ENCODE measurements at regions not wholly inside any gene's neighbourhood (a gene's known extent, or its start where the extent isn't known, plus 50 kb on each side); places are given as distances from the start of the nearest gene placed in this dataset.

- in situ Hi-C loops (cut with HindIII; ENCODE audit: low sequenced_read_pairs) = no loop called here
Measured at GRCh38 chr11:127395034-127395433, 394.5 kb upstream of the KIRREL3 start.

DNA sequence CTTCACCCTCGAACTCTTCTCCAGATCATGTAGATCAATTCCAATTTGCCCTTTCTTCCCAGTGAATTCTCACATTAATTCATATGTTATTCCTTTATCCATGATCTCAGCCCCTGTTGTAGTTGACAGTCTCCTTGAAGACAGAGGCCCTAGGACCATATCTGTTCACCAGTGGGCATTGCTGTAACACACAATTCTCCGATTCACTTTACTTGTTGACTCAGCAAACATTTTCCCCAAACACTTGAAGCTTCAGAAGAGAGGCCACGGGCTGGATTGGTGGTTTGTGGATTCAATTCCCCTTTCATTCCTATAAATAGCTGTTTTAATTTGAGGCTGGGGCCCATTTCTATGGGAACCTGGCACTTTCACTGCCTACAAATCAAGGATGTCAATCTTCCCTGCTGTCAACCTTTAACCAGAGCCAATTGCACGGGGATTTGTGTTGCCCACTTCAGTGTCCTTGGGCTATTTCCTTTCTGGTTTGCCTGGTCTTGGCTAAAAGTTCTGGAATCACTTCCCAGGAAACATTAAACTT is 393.0 kb upstream of the KIRREL3 start:
- in situ Hi-C loops (cut with HindIII; ENCODE audit: low sequenced_read_pairs) = no loop called here

DNA sequence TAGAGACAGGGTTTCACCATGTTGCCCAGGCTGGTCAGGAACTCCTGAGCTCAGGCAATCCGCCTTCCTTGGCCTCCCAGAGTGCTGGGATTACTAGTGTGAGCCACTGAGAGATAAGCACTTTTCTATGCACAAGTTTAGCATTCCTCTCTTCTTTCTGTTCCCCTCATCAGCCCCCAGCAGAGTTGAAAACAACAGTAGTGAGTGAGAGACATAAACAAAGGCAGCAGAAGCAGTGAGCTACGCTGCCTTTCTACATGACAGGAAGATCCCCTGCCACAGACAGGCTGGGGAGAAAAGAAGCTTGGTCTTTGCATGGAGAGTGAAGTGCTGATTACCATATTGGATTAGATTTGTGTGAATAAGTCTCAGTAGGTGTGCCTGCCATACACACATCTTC is 392.0 kb upstream of the KIRREL3 start:
- in situ Hi-C loops (cut with HindIII; ENCODE audit: low sequenced_read_pairs) = no loop called here

DNA sequence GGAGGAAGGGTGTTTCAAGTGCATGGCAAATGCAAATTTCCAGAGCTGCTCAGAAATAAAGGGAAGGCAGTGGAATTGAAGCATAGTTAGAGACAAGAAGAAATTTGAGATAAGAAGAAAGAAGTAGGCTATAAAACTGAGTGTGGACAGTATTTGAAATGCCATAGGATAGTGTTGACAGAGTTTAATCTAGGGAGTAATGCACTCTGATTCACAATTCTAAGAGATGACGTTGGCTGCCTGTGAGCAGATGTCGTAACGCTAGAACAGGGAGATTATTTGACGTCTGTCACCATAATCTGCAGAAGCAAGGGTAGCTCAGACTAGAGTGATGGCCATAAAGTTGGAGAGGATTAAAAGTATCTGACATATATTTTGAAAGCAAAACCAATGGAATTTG is 389.9 kb upstream of the KIRREL3 start:
- in situ Hi-C loops (cut with HindIII; ENCODE audit: low sequenced_read_pairs) = no loop called here

GRCh38 chr11:127385071-127385470 is 384.5 kb upstream of the KIRREL3 start:
- in situ Hi-C loops (cut with HindIII; ENCODE audit: low sequenced_read_pairs) = no loop called here

- in situ Hi-C loops (cut with HindIII; ENCODE audit: low sequenced_read_pairs) = no loop called here
Measured at GRCh38 chr11:127383026-127383425, 382.5 kb upstream of the KIRREL3 start.

GRCh38 chr11:127381247-127381646 is 380.7 kb upstream of the KIRREL3 start:
- in situ Hi-C loops (cut with HindIII; ENCODE audit: low sequenced_read_pairs) = no loop called here

DNA sequence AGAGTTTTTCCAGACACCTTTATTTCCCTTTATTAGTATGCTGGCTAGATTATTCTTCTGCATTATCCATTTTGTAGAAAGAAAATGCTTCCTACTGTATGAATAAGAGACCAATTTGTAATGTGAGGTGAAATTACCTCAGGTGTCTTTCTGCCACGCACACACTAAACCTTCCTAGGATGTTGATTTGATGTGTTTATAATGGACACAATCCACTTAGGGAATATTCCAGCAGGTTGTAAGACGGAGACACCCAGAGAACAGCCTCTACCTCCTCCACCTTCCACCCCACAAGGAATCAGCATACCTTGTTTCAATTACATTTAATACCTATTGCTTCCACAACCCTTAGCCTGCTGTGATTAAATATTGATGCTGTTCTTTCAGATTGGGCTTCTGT is 379.1 kb upstream of the KIRREL3 start:
- in situ Hi-C loops (cut with HindIII; ENCODE audit: low sequenced_read_pairs) = no loop called here

DNA sequence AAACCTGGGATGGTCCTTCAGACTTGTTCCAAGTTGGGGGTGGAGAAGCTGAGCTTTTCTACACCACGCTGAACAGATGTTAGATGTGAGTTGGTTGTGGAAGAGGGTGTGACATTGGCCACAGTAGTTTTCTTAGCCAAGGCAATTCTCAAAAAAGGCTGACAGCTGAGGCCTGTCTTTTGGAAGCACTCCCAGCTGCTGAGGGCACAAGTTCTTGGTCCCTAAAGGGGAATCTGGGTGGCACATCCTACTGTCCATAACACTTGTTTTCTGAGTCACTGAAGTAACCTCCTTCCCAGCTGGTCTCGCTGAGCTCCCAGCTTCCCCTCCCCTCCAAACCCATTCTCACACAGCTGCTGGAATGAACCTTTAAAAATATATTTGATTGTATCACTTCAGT is 375.7 kb upstream of the KIRREL3 start:
- in situ Hi-C loops (cut with HindIII; ENCODE audit: low sequenced_read_pairs) = no loop called here

- in situ Hi-C loops (cut with HindIII; ENCODE audit: low sequenced_read_pairs) = no loop called here
Measured at GRCh38 chr11:127369356-127369755, 368.8 kb upstream of the KIRREL3 start.

- in situ Hi-C loops (cut with HindIII; ENCODE audit: low sequenced_read_pairs) = no loop called here
Measured at GRCh38 chr11:127362754-127363308, 362.3 kb upstream of the KIRREL3 start.

DNA sequence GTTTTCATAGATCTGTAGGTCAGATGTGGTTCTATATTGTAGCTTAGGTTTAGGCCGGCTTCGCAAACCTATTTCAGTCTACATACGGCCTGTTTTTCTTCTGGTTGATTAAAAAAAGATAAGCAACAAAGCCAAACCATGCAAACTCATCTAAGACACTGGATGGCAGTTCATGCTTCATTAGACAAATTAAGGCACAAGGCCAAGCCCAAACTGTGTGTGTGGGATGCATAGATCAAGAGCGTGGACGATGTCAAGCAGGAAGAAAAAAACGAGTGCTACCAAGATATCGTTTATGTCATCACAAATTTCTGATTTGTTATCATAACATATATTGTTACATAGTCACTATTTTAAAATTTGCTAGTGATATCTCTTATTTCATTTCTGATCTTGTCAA is 357.6 kb upstream of the KIRREL3 start:
- in situ Hi-C loops (cut with HindIII; ENCODE audit: low sequenced_read_pairs) = no loop called here

DNA sequence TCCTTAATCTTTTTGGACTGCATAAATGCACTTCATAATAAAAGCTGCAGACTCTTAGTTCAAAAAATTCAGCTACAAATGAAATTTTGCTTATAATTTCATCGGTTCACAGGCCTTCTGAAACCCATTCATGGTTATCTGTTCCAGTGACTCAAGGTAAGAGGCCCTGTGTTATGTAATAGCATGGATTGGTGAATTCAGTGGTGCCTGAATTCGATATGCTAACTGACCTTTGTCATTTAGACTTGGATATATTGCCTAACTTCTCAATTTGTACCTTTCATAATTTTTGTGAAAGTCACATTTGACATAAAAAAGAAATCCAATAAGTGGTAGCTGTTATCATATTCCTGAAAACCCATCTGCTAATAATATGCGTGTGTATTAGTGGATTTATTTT is 349.9 kb upstream of the KIRREL3 start:
- in situ Hi-C loops (cut with HindIII; ENCODE audit: low sequenced_read_pairs) = no loop called here

GRCh38 chr11:127345819-127346459 is 345.4 kb upstream of the KIRREL3 start:
- in situ Hi-C loops (cut with HindIII; ENCODE audit: low sequenced_read_pairs) = no loop called here

DNA sequence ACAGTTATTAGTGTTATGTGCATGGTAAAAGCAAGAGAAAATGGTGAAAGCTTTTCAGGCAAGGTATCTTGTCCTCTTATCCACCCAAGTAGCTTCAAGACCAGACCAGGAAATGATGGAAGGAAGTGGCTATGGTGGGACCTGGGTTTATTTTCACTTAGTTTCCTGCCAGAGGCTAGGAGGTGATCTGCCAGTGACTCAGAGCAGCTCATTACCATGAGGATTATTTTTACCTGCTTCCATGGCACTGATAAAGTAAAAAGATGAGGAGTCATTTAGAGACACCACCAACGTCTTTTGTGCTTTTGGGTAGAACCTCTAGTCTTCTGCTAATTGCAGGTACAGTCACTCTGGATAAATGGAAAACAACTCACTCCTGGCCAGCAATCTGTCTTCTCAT is 339.9 kb upstream of the KIRREL3 start:
- in situ Hi-C loops (cut with HindIII; ENCODE audit: low sequenced_read_pairs) = no loop called here

GRCh38 chr11:127339376-127339775 is 338.8 kb upstream of the KIRREL3 start:
- in situ Hi-C loops (cut with HindIII; ENCODE audit: low sequenced_read_pairs) = no loop called here

DNA sequence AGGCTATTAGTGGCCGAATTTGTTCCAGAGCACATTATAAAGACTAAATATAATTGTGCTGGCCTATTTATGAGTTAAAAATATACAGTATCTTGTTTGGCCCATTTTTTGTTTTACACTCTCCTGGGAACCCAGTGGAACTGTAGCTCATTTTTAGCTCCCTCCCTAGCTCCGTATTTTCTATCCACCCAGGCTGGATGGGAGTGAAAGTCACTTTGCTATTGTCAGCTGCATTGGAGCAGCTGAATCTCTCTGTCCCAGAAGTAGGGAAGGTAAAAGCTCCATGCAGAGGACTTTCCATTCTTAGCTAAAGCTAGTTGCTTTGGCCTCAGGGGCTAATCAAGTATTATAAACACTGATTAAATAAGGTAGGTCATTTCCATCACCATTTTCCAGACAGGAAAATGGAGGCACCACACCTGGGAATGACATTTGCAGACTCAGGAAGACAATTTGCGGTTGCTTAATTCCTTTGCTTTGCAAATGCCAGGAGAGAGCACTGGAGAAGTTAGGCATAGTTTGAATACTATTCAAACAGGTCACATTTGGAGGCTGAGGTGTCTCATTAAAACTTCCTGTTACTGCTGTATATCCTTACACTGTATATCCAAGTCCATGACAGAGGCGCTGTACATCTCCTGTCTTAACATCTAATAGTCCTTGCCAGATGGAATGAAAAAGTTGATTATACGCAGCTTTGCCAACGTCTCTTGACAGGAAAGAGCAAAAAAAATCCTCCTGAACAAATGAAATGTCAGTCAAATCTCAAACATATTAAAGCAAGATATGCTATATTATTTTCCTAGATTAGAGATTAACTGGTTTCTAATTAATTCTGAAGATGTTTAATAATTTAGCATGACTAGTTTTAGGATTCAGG is 338.1 kb upstream of the KIRREL3 start:
- in situ Hi-C loops (cut with HindIII; ENCODE audit: low sequenced_read_pairs) = no loop called here

DNA sequence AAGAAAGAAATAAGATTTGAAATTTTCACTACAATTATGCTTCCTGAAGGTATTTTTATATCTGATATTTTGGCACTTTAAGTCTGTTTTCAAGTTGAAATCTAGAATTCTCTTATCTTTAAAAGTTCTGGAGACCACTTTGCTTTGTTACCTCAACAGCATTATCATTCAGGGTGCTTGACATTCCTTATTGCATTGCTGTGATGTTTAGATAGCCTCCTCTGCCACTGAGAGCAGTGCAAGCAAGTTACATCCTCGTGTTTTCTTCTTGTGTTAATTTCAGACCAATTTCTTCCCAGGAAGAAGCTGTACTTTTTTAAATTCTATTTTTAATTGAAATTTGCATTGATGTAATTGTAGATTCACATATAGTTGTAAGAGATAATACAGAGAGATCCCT is 333.9 kb upstream of the KIRREL3 start:
- in situ Hi-C loops (cut with HindIII; ENCODE audit: low sequenced_read_pairs) = no loop called here

GRCh38 chr11:127332896-127333295 is 332.3 kb upstream of the KIRREL3 start:
- in situ Hi-C loops (cut with HindIII; ENCODE audit: low sequenced_read_pairs) = no loop called here

DNA sequence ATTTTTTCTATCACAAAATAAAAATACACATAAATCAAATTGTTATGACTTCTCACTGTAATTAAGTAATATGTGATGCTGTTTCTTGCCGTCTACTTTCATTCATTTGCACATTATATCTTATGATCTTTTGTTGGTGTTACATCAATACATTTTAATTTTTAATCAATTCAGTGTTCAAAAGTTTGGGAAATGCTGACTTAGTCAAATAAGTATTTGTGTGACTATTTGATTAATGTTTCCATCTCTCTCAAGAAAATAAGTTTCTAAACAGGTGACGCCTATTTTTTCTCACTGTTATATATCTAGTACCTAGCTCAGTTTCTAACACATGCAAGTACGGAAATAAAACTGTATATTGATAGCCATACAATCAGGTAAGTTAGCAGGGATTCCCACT is 329.5 kb upstream of the KIRREL3 start:
- in situ Hi-C loops (cut with HindIII; ENCODE audit: low sequenced_read_pairs) = no loop called here

DNA sequence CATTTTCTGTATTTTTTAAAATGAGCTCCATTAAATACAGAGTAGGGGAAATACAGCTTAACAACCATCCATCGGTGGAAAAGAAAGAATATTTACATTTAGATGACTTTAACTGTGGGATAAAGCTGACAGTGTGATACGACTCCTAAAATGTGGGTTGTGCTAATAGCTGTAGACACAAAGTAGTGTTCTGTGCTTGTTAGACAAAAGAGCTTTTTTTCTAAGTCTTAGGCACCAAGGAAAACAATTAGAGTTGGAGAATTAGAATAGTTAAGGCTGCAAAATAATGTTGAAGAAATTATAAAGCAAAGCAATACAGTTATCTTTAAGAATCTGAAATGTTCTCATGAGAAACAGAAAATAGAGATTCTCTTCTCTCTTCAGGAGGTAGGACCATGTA is 307.7 kb upstream of the KIRREL3 start:
- in situ Hi-C loops (cut with HindIII; ENCODE audit: low sequenced_read_pairs) = no loop called here

DNA sequence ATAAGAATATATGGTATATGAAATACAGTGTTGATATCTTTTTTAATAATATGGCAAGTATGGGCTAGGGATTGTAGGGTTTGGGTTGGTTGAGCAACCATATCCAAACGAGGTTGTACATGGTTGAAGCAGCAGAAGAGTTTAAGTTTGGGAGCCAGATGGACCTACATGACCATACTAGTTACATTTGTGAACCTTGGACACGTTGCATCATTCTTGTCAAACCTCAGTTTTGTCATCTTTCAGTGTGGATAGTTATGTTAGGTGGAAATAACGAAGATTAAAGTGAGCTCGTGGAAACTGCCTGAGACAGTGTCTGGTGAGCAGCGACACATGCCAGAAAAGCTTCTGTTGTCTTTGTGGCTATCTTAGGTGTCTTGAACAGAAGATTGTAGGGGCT is 307.1 kb upstream of the KIRREL3 start:
- in situ Hi-C loops (cut with HindIII; ENCODE audit: low sequenced_read_pairs) = no loop called here

Data from DLD1 (cell line).